Activated T-cell treated with anti-CD3 and anti-CD28 coated beads, Interleukin-2, amount 50 U/mL, for 4 hours (primary cell): ENCODE measurements at regions not wholly inside any gene's neighbourhood (a gene's known extent, or its start where the extent isn't known, plus 50 kb on each side); places are given as distances from the start of the nearest gene placed in this dataset.

Experiments used
- ATAC-seq, 2 donors: fragments of 200-7000 bp; cut with Tn5 transposase; one replicate each; pipeline ENCODE4 v1.10.0; 2021
- DNase-seq: peaks from one replicate; pipeline ENCODE4 v3.0.0-alpha.2; 2020
- H3K27me3 Mint-ChIP-seq: one replicate; pipeline ENCODE4 v1.8.0; 2021; ENCODE audit warnings: low read depth, mixed read lengths
- H3K36me3 Mint-ChIP-seq: one replicate; pipeline ENCODE4 v1.8.0; 2022; ENCODE audit warnings: mixed read lengths; ENCODE audit not compliant: insufficient read depth
- H3K4me1 Mint-ChIP-seq: one replicate; pipeline ENCODE4 v1.8.0; 2021; ENCODE audit warnings: low read depth, mixed read lengths
- H3K4me3 Mint-ChIP-seq: one replicate; pipeline ENCODE4 v1.8.0; 2021; ENCODE audit warnings: mild to moderate bottlenecking, moderate library complexity, mixed read lengths
- H3K9me3 Mint-ChIP-seq: one replicate; pipeline ENCODE4 v1.8.0; 2021; ENCODE audit warnings: mixed read lengths

- ATAC-seq (no peak), DNase-seq (no peak)
- Mint-ChIP-seq H3K27me3 (peaks cover 24% of the 10 kb centered on the region), H3K9me3 (no peaks in the 10 kb centered on the region), H3K36me3 (no peaks in the 10 kb centered on the region), H3K4me3 (no peak overlapping the region), H3K4me1 (no peaks in the 10 kb centered on the region)
Observed at GRCh38 chr5:171684169-171684568, 101.4 kb upstream of the SMIM23 start.

GRCh38 chr5:171688696-171689495, 96.7 kb upstream of the SMIM23 start:
- Mint-ChIP-seq H3K4me3 (no peak overlapping the region), H3K9me3 (no peaks in the 10 kb centered on the region), H3K27me3 (peaks cover 2% of the 10 kb centered on the region), H3K36me3 (no peaks in the 10 kb centered on the region), H3K4me1 (no peaks in the 10 kb centered on the region)
- ATAC-seq (no peak), DNase-seq (no peak)

GRCh38 chr5:171689853-171690417, 95.7 kb upstream of the SMIM23 start:
- Mint-ChIP-seq H3K9me3 (no peaks in the 10 kb centered on the region), H3K36me3 (no peaks in the 10 kb centered on the region), H3K4me3 (no peak overlapping the region), H3K4me1 (no peaks in the 10 kb centered on the region), H3K27me3 (peaks cover 2% of the 10 kb centered on the region)
- ATAC-seq (no peak), DNase-seq (no peak)

DNA sequence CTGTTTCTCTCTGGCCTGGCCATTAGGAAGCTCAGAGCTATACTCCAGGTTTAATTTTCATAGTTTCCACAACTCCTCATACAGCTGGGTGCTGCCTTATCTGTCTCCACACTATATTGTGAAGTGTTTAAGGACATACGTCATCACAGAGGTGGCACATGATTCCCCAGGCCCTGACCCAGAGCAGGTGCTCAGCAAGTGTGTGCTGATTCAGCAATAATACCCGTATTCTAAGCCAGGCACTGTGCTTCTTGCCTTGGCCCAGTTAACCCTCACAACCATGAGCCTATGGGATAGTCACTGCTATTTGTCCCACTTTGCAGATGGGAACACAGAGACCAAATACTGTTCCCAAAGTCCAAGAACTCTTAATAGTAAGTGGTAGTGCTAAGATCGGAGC, 93.5 kb upstream of the SMIM23 start:
- no peak for ATAC-seq
- Mint-ChIP-seq H3K9me3 (no peaks in the 10 kb centered on the region), H3K4me1 (no peaks in the 10 kb centered on the region), H3K4me3 (no peak overlapping the region), H3K36me3 (no peaks in the 10 kb centered on the region), H3K27me3 (no peaks in the 10 kb centered on the region)
- DNase-seq, result no peak

GRCh38 chr5:171692936-171693335, 92.7 kb upstream of the SMIM23 start:
- H3K27me3 Mint-ChIP-seq, result no peaks in the 10 kb centered on the region
- H3K4me3 Mint-ChIP-seq, result no peak overlapping the region
- H3K9me3 Mint-ChIP-seq, result no peaks in the 10 kb centered on the region
- H3K36me3 Mint-ChIP-seq, result no peaks in the 10 kb centered on the region
- no peak for DNase-seq
- ATAC-seq, result no peak
- no peaks in the 10 kb centered on the region for H3K4me1 Mint-ChIP-seq

GRCh38 chr5:171693412-171693811, 92.2 kb upstream of the SMIM23 start:
- ATAC-seq, result no peak
- H3K4me3 Mint-ChIP-seq, result no peak overlapping the region
- no peak for DNase-seq
- H3K36me3 Mint-ChIP-seq, result no peaks in the 10 kb centered on the region
- no peaks in the 10 kb centered on the region for H3K4me1 Mint-ChIP-seq
- no peaks in the 10 kb centered on the region for H3K27me3 Mint-ChIP-seq
- no peaks in the 10 kb centered on the region for H3K9me3 Mint-ChIP-seq

- Mint-ChIP-seq H3K4me3 (no peak overlapping the region), H3K9me3 (no peaks in the 10 kb centered on the region), H3K27me3 (no peaks in the 10 kb centered on the region), H3K36me3 (no peaks in the 10 kb centered on the region), H3K4me1 (no peaks in the 10 kb centered on the region)
- DNase-seq (no peak), ATAC-seq (no peak)
Observed at GRCh38 chr5:171695804-171696203, 89.8 kb upstream of the SMIM23 start.

DNA sequence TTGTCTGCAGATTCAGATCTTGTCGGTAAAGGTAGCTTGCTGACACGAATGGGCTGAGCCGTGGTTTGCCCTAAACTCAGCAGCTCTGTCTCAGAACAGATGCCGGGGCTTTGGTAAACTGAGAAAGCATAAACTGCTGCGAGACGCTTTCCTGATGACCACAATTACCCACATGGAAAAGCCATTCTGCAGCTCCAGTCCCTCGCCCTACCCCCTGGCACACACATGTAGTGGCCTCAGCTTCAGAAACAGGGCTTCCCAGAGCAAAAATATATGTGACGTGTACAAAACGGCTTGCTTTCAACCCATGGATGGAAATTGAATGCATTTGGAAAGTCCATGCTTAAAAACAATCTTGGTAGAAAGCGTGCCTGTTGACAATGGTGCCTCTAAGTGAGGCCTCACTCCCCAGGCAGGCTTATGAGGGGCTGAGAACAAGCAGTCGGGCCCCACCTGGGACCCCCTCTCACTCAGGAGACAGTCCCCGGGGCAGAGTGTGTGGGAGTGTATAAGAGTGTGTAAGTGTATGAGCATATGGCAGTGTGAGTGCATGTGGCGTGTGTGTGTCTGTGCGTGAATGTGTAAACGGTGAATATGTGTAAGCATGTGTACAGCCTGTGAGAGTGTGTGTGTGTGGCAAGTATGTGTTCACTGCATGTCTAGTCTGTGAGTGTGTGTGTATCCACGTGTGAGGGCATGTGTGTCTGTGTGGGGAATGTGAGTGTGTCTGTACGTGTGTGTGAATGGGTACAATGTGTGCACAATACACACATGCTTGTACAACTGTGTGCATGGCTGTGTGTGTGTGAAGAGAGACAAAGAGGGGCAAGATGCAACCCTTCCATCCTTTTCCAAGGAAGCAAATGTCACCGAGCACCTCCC, 88.2 kb upstream of the SMIM23 start:
- no peaks in the 10 kb centered on the region for H3K9me3 Mint-ChIP-seq
- no peaks in the 10 kb centered on the region for H3K4me1 Mint-ChIP-seq
- no peak overlapping the region for H3K4me3 Mint-ChIP-seq
- no peak for ATAC-seq
- no peaks in the 10 kb centered on the region for H3K27me3 Mint-ChIP-seq
- no peak for DNase-seq
- H3K36me3 Mint-ChIP-seq, result no peaks in the 10 kb centered on the region

GRCh38 chr5:171700318-171700912, 85.2 kb upstream of the SMIM23 start:
- Mint-ChIP-seq H3K4me1 (no peaks in the 10 kb centered on the region), H3K4me3 (no peak overlapping the region), H3K27me3 (no peaks in the 10 kb centered on the region), H3K36me3 (no peaks in the 10 kb centered on the region), H3K9me3 (no peaks in the 10 kb centered on the region)
- ATAC-seq, result no peak
- no peak for DNase-seq

DNA sequence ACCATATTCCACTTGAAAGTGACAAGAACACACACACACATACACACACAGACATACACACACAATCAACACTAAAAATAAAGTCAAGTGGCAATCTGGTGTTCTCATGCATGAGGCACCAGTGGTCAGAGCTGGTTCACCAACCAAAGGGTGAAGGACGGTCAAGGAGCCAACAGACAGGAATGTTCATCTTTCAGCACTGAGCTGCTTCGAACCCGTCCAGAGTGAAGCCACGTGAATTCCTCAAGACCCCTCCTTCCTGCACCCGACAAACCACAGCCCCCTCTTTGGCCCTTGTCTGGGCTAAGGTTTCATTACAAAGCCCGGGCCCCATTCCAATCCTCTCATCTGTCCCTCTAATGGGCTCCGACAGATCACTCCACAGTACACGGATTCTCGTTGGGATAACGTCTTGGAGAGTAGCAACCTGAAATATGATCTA, 84.5 kb upstream of the SMIM23 start:
- H3K9me3 Mint-ChIP-seq, result no peaks in the 10 kb centered on the region
- DNase-seq, result no peak
- no peak overlapping the region for H3K4me3 Mint-ChIP-seq
- H3K27me3 Mint-ChIP-seq, result no peaks in the 10 kb centered on the region
- H3K36me3 Mint-ChIP-seq, result no peaks in the 10 kb centered on the region
- ATAC-seq, result no peak
- H3K4me1 Mint-ChIP-seq, result no peaks in the 10 kb centered on the region

DNA sequence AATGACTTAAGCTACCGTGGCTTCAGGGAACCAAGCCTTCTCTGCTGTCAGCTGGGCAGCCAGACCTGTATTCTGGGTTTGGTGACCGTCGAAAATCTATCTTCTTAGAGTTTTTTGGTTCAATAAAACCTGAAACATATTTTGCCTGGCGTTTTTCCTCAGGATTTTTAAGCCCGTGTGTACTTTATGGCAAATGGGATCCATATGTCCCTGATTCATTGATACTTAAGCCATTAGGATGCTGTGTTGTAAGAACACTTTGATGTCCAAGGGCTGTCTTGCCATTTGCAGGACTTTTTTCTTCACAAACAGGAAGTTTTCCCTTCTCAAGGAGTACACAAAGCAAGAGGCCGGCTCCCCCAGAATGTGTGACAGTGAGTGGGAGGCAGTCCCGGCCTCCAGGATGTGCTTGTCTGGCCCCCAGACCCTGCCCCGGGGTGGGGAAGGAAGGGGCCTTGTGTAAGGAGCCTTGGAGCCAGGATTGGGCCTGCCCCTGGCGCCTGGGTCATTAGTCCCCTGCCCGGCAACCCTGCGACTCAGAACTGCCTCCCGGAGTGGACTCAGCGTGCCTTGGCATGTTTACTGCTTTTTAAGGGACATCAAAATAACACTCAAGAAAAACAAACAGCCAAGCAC, 83.4 kb upstream of the SMIM23 start:
- Mint-ChIP-seq H3K27me3 (no peaks in the 10 kb centered on the region), H3K36me3 (no peaks in the 10 kb centered on the region), H3K9me3 (no peaks in the 10 kb centered on the region), H3K4me3 (no peak overlapping the region), H3K4me1 (no peaks in the 10 kb centered on the region)
- DNase-seq (no peak), ATAC-seq (no peak)

DNA sequence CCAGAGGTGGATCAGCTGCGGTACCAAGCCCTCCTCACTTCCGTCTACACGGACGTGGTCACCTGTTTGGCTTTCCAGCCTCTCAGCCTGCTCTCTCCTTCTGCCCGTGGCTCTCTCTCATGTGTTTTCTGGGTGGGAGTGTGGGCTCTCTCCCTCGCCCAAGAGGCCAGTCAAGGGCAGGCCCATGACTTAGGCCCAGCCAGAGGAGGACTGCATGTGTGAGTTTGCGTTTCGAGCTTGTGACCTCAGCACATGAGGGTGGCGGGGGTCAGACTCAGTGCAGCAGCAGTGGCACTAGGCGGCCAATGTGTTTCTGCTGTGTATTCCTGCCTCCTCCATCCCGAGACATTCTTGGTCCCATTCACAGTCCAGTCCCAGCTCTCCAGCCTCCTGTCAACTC, 82.5 kb upstream of the SMIM23 start:
- Mint-ChIP-seq H3K4me3 (no peak overlapping the region), H3K27me3 (no peaks in the 10 kb centered on the region), H3K4me1 (no peaks in the 10 kb centered on the region), H3K36me3 (no peaks in the 10 kb centered on the region), H3K9me3 (no peaks in the 10 kb centered on the region)
- DNase-seq (no peak), ATAC-seq (no peak)

- Mint-ChIP-seq H3K4me1 (no peaks in the 10 kb centered on the region), H3K36me3 (no peaks in the 10 kb centered on the region), H3K9me3 (no peaks in the 10 kb centered on the region), H3K4me3 (no peak overlapping the region), H3K27me3 (no peaks in the 10 kb centered on the region)
- ATAC-seq (no peak), DNase-seq (no peak)
Observed at GRCh38 chr5:171705036-171705435, 80.6 kb upstream of the SMIM23 start.

DNA sequence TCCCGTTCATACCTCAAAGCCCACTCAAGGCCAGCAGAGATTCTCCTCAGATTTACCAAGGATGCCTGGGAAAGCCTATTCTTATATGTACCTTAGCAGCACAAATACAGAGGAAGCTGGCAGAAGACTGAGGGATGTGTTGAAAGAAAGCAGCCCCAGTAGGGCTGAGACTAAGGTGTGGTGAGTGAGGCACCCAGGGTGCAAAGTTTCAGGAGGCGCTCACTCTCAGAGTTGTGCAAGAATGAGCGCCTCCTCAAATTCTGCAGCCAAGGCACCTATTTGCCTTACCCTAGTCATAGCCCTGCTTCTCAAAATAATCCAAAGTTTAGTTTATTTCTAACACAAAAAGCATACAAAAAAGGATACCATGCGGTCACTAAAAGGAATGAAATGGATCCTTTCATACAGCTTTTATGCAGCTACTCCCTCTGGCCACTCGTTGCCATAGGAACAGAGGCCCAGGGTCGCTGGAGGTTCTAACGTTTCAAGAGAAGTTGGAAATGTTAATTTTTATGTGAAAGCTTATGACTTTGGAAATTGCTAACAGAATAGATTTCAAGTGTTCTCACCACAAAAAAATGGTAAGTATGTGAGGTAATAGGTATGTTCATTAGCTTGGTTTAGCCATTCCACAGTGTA, 79.7 kb upstream of the SMIM23 start:
- peaks cover 2% of the 10 kb centered on the region for H3K27me3 Mint-ChIP-seq
- H3K4me3 Mint-ChIP-seq, result no peak overlapping the region
- H3K4me1 Mint-ChIP-seq, result no peaks in the 10 kb centered on the region
- ATAC-seq (no peak), DNase-seq (no peak)
- H3K9me3 Mint-ChIP-seq, result no peaks in the 10 kb centered on the region
- H3K36me3 Mint-ChIP-seq, result no peaks in the 10 kb centered on the region
